ENCODE measurements at regions not wholly inside any gene's neighbourhood (a gene's known extent, or its start where the extent isn't known, plus 50 kb on each side); places are given as distances from the start of the nearest gene placed in this dataset.

GRCh38 chr2:105645031-105645937 is 99.4 kb upstream of the NCK2 start:
- Mint-ChIP-seq H3K9me3 (no peaks in the 10 kb centered on the region), H3K4me1 (peaks cover 7% of the 10 kb centered on the region), H3K36me3 (no peaks in the 10 kb centered on the region), H3K27me3 (ENCODE audit: insufficient read depth, low read depth) (peaks cover 3% of the 10 kb centered on the region), H3K27ac (no peak overlapping the region), H3K4me3 (no peak overlapping the region)
- no peaks in the 10 kb centered on the region for H3K36me3 ChIP-seq
- no peak for DNase-seq (ENCODE audit: low spot score)
- no peaks in the 10 kb centered on the region for H3K79me2 ChIP-seq (ENCODE audit: low read depth)
- no peak overlapping the region for H3K27ac ChIP-seq
- no peaks in the 10 kb centered on the region for H3K27me3 ChIP-seq
- H3F3A ChIP-seq (ENCODE audit: low read depth), result no peaks in the 10 kb centered on the region
- no peak overlapping the region for H3K4me3 ChIP-seq
- H2AFZ ChIP-seq (replicated peaks), result peak overlapping the region; percentile 76
- no peaks in the 10 kb centered on the region for H3K9me3 ChIP-seq (ENCODE audit: low read depth)
- H3K4me1 ChIP-seq, result no peaks in the 10 kb centered on the region
- TF ChIP-seq EZH2phosphoT487 (IDR thresholded peaks at IDR 0.05), result no peak
- TF ChIP-seq CTCF (IDR thresholded peaks at IDR 0.05), result no peak
- TF ChIP-seq EZH2 (IDR thresholded peaks at IDR 0.05), result no peak
- H3K4me2 ChIP-seq, result no peak overlapping the region
- no peaks in the 10 kb centered on the region for H4K20me1 ChIP-seq (ENCODE audit: low read depth)
- H3K9ac ChIP-seq, result no peak overlapping the region

GRCh38 chr2:105644174-105644980 is 100.3 kb upstream of the NCK2 start:
- Histone ChIP-seq H3K4me1 (no peaks in the 10 kb centered on the region), H3K27ac (no peak overlapping the region), H2AFZ (replicated peaks) (peak overlapping the region; percentile 34), H3K79me2 (ENCODE audit: low read depth) (no peaks in the 10 kb centered on the region), H3K9ac (no peak overlapping the region), H3K4me3 (no peak overlapping the region), H3K4me2 (no peak overlapping the region), H4K20me1 (ENCODE audit: low read depth) (no peaks in the 10 kb centered on the region), H3K9me3 (ENCODE audit: low read depth) (no peaks in the 10 kb centered on the region), H3F3A (ENCODE audit: low read depth) (no peaks in the 10 kb centered on the region), H3K36me3 (no peaks in the 10 kb centered on the region), H3K27me3 (no peaks in the 10 kb centered on the region)
- TF ChIP-seq CTCF (IDR thresholded peaks at IDR 0.05) (no peak), EZH2 (IDR thresholded peaks at IDR 0.05) (no peak)
- Mint-ChIP-seq H3K36me3 (no peaks in the 10 kb centered on the region), H3K9me3 (no peaks in the 10 kb centered on the region), H3K27ac (no peak overlapping the region), H3K27me3 (ENCODE audit: insufficient read depth, low read depth) (peaks cover 3% of the 10 kb centered on the region), H3K4me1 (peaks cover 7% of the 10 kb centered on the region), H3K4me3 (no peak overlapping the region)
- no peak for DNase-seq (ENCODE audit: low spot score)

- Histone ChIP-seq H3K4me1 (no peaks in the 10 kb centered on the region), H2AFZ (replicated peaks) (peak overlapping the region; percentile 34), H3K9ac (no peak overlapping the region), H3K27ac (no peak overlapping the region), H3K79me2 (ENCODE audit: low read depth) (no peaks in the 10 kb centered on the region), H3K36me3 (no peaks in the 10 kb centered on the region), H4K20me1 (ENCODE audit: low read depth) (no peaks in the 10 kb centered on the region), H3K4me3 (no peak overlapping the region), H3K9me3 (ENCODE audit: low read depth) (no peaks in the 10 kb centered on the region), H3K4me2 (no peak overlapping the region), H3K27me3 (no peaks in the 10 kb centered on the region), H3F3A (ENCODE audit: low read depth) (no peaks in the 10 kb centered on the region)
- Mint-ChIP-seq H3K4me3 (no peak overlapping the region), H3K9me3 (peaks cover 3% of the 10 kb centered on the region), H3K27ac (no peak overlapping the region), H3K36me3 (no peaks in the 10 kb centered on the region), H3K27me3 (ENCODE audit: insufficient read depth, low read depth) (no peaks in the 10 kb centered on the region), H3K4me1 (peaks cover 7% of the 10 kb centered on the region)
- no peak for DNase-seq (ENCODE audit: low spot score)
- TF ChIP-seq EZH2 (IDR thresholded peaks at IDR 0.05) (no peak), EZH2phosphoT487 (IDR thresholded peaks at IDR 0.05) (no peak), CTCF (IDR thresholded peaks at IDR 0.05) (no peak)
These were observed 101.1 kb upstream of the NCK2 start for GRCh38 chr2:105643405-105644173.
